ENCODE measurements at regions not wholly inside any gene's neighbourhood (a gene's known extent, or its start where the extent isn't known, plus 50 kb on each side); places are given as distances from the start of the nearest gene placed in this dataset.

GRCh38 chr1:185459141-185459540, 142.1 kb upstream of the IVNS1ABP start:
- Histone ChIP-seq H3K23me2 (ENCODE audit: insufficient read length, low read depth, low read length, poor library complexity, severe bottlenecking) (no peaks in the 10 kb centered on the region), H3K79me1 (ENCODE audit: insufficient read depth, low read depth, low read length, poor library complexity, severe bottlenecking) (no peaks in the 10 kb centered on the region), H3K56ac (ENCODE audit: insufficient read length, low read depth, low read length) (no peak overlapping the region), H3K14ac (ENCODE audit: insufficient read depth, low read length) (no peak overlapping the region), H4K20me1 (ENCODE audit: control insufficient read depth, insufficient read depth, insufficient read length) (no peaks in the 10 kb centered on the region), H2BK120ac (ENCODE audit: low read depth, low read length, poor library complexity, severe bottlenecking) (no peak overlapping the region), H2BK5ac (ENCODE audit: insufficient read length, low read length) (no peak overlapping the region), H2BK20ac (ENCODE audit: low read depth, low read length, poor library complexity, severe bottlenecking) (no peak overlapping the region), H2AFZ (ENCODE audit: low read length) (no peak overlapping the region), H2BK15ac (ENCODE audit: low read depth, low read length) (no peak overlapping the region), H4K91ac (ENCODE audit: insufficient read length, low read depth, low read length) (no peak overlapping the region), H4K8ac (replicated peaks; ENCODE audit: insufficient read length, low read depth, low read length) (no peak overlapping the region), H2BK12ac (ENCODE audit: insufficient read length, low read depth, low read length) (no peak overlapping the region), H3K27ac (ENCODE audit: insufficient read length, low read depth, low read length) (no peak overlapping the region), H3K79me2 (ENCODE audit: insufficient read depth, low read length) (no peaks in the 10 kb centered on the region), H4K5ac (ENCODE audit: insufficient read length, low read depth, low read length) (no peak overlapping the region), H3K9me3 (ENCODE audit: control insufficient read depth, low read depth, low read length) (no peaks in the 10 kb centered on the region), H3T11ph (ENCODE audit: low read length) (no peak overlapping the region), H3K4ac (ENCODE audit: low read depth, low read length) (no peak overlapping the region), H3K23ac (ENCODE audit: insufficient read length, low read depth, low read length) (no peak overlapping the region), H3K18ac (ENCODE audit: insufficient read length, low read depth, low read length) (no peak overlapping the region), H2AK5ac (ENCODE audit: insufficient read length, low read length) (no peak overlapping the region), H3K27me3 (ENCODE audit: insufficient read depth, low read length) (no peaks in the 10 kb centered on the region), H3K9ac (ENCODE audit: extremely low read depth, insufficient read length, low read length) (no peak overlapping the region), H3K4me1 (ENCODE audit: insufficient read depth, low read length) (no peaks in the 10 kb centered on the region), H3K4me2 (ENCODE audit: insufficient read depth, insufficient read length, low read length) (no peak overlapping the region)
- no peak overlapping the region; a peak in 1 of 7 replicates for H3K27ac Mint-ChIP-seq
- TF ChIP-seq CTCF (conservative IDR thresholded peaks at IDR 0.05), result no peak
- peaks cover 2 to 3% of the 10 kb centered on the region in 2 experiments; a peak in 2 of 5 replicates for H3K9me3 Mint-ChIP-seq
- H3K27me3 Mint-ChIP-seq (ENCODE audit: low read depth), result no peaks in the 10 kb centered on the region; the same call in 1 of the 2 replicates
- no peak overlapping the region for H3K4me3 Mint-ChIP-seq
- WGBS (ENCODE audit: extremely low coverage, insufficient read length, low lambda C conversion rate), result no CpG with 5 or more reads among the region's 7 CpGs
- H3K4me1 Mint-ChIP-seq, result no peaks in the 10 kb centered on the region
- DNase-seq, result no peak
- no peaks in the 10 kb centered on the region; a peak in 1 of 7 replicates for H3K36me3 Mint-ChIP-seq (ENCODE audit: insufficient read depth in 1 of 3, low read depth in 3 of 3)

All from H9 (cell line).